GM12878 (cell line): ENCODE measurements at regions not wholly inside any gene's neighbourhood (a gene's known extent, or its start where the extent isn't known, plus 50 kb on each side); places are given as distances from the start of the nearest gene placed in this dataset.

Source experiments
- ATAC-seq: fragments of 200-7000 bp; cut with Tn5 transposase; 3 replicates; pipeline ENCODE4 v1.9.1; 2020; ENCODE audit warnings: mild to moderate bottlenecking, moderate library complexity
- BruUV-seq: library from RNA; stranded (reverse); fragments of 400-500 nt; replicated peaks from 2 replicates; lab custom pipeline; 2021; lab: Mats Ljungman, UMichigan
- CTCF ChIA-PET: fragments of 300-600 bp; sonication (Branson Sonifier 250); formaldehyde crosslinking; extraction: SDS; loops from one replicate; lab custom pipeline; 2021; ENCODE audit warnings: inconsistent platforms; lab: Yijun Ruan, JAX
- POLR2A ChIA-PET: fragments of 350-600 bp; formaldehyde crosslinking; extraction: SDS; loops from one replicate; lab custom pipeline; 2021; ENCODE audit warnings: inconsistent platforms; lab: Charles Lee
- RAD21 ChIA-PET: fragments of 300-600 bp; sonication (Branson Sonifier 250); formaldehyde crosslinking; loops from one replicate; lab custom pipeline; 2023; ENCODE audit warnings: antibody characterized with exemption; ENCODE audit not compliant: unreplicated experiment; lab: Charles Lee
- SMC1A ChIA-PET: fragments of 300-600 bp; sonication (Branson Sonifier 250); formaldehyde crosslinking; loops from one replicate; lab custom pipeline; 2023; ENCODE audit not compliant: unreplicated experiment, uncharacterized antibody; lab: Charles Lee
- DNase-seq: peaks from one replicate; pipeline ENCODE4 v3.0.0-alpha.2; 2011; ENCODE audit warnings: low read depth, low spot score
- FAIRE-seq: peaks from 3 replicates; lab custom pipeline; 2011; peaks lifted over from hg19 to GRCh38; lab: Jason Lieb, UNC
- H2AFZ ChIP-seq: 2 replicates; pipeline ENCODE4 v1.6.0; 2011; ENCODE audit warnings: low read depth, low read length, control low read depth; ENCODE audit not compliant: control insufficient read depth
- H3K27ac ChIP-seq: 2 replicates; pipeline ENCODE4 v1.5.1; 2011; ENCODE audit warnings: control low read depth; ENCODE audit not compliant: control insufficient read depth, insufficient read depth
- H3K27me3 ChIP-seq, 2 experiments: replicated peaks in 1 of 2; 2 replicates each; pipeline versions ENCODE4 v1.6.0 to v1.6.1; 2011; ENCODE audit warnings: low read length in 1 of 2; ENCODE audit not compliant: control insufficient read depth in 2 of 2, insufficient read depth in 2 of 2
- H3K36me3 ChIP-seq, 2 experiments: 2 replicates each; pipeline ENCODE4 v1.5.1; 2011; ENCODE audit warnings: low read length in 1 of 2; ENCODE audit not compliant: control insufficient read depth in 2 of 2, insufficient read depth in 2 of 2
- H3K4me1 ChIP-seq: 2 replicates; pipeline ENCODE4 v1.6.1; 2011; ENCODE audit warnings: mild to moderate bottlenecking, low read length, moderate library complexity, mixed read lengths; ENCODE audit not compliant: control insufficient read depth, insufficient read depth
- H3K4me2 ChIP-seq: 2 replicates; pipeline ENCODE4 v1.6.0; 2011; ENCODE audit warnings: control low read depth; ENCODE audit not compliant: control insufficient read depth, insufficient read depth
- H3K4me3 ChIP-seq: fragments of 200-600 bp; sonication (generic); 2 replicates; pipeline ENCODE4 v1.5.1; 2016
- H3K79me2 ChIP-seq: 2 replicates; pipeline ENCODE4 v1.6.0; 2011; ENCODE audit warnings: low read length; ENCODE audit not compliant: control insufficient read depth, insufficient read depth
- H3K9ac ChIP-seq: 2 replicates; pipeline ENCODE4 v1.8.0; 2011; ENCODE audit warnings: low read length, control low read depth, mixed read lengths; ENCODE audit not compliant: control insufficient read depth, insufficient read depth
- H3K9me3 ChIP-seq: replicated peaks from 3 replicates; pipeline ENCODE4 v1.5.1; 2011; ENCODE audit warnings: mild to moderate bottlenecking, low read length; ENCODE audit not compliant: control insufficient read depth, insufficient read depth
- H4K20me1 ChIP-seq: 2 replicates; pipeline ENCODE4 v1.6.0; 2011; ENCODE audit not compliant: control insufficient read depth, insufficient read depth
- CBX3 ChIP-seq: fragments of 200-600 bp; sonication (generic); IDR thresholded peaks from 2 replicates; pipeline ENCODE4 v1.6.1; 2016; ENCODE audit warnings: low read depth, borderline replicate concordance
- EED ChIP-seq: sonication (generic); IDR thresholded peaks from 2 replicates; pipeline ENCODE4 v1.6.1; 2016; ENCODE audit warnings: antibody characterized with exemption, low read depth
- IRF5 ChIP-seq: fragments of 450-650 bp; IDR thresholded peaks from 2 replicates; pipeline ENCODE4 v1.6.1; 2017; ENCODE audit warnings: borderline replicate concordance
- MYC ChIP-seq: IDR thresholded peaks from 2 replicates; pipeline ENCODE4 v1.6.1; 2011; ENCODE audit warnings: mild to moderate bottlenecking, low read length, moderate library complexity, inconsistent platforms; ENCODE audit not compliant: insufficient read depth, insufficient replicate concordance, insufficient read length, severe bottlenecking
- RAD51 ChIP-seq: fragments of 450-650 bp; IDR thresholded peaks from 2 replicates; pipeline ENCODE4 v1.6.1; 2016; ENCODE audit warnings: moderate library complexity, mild to moderate bottlenecking, inconsistent platforms
- SMC3 ChIP-seq: IDR thresholded peaks from 2 replicates; pipeline ENCODE4 v1.6.1; 2011; ENCODE audit warnings: low read length, improper control_type of control experiment, borderline replicate concordance
- WGBS: methylation state at CpG from one replicate; pipeline ENCODE4 v1.1.6; 2016; ENCODE audit warnings: low lambda C conversion rate; ENCODE audit not compliant: insufficient replicate concordance, insufficient coverage; ENCODE audit errors: missing lambda C conversion rate; 5-methylcytosine and 5-hydroxymethylcytosine counted together
- in situ Hi-C: fragments of 300-500 bp; cut with MboI; formaldehyde crosslinking; loops from 9 replicates; pipeline ENCODE4 v1.14.3; 2018; ENCODE audit warnings: mixed read lengths
- intact Hi-C: fragments of 100-400 bp; cut with micrococcal nuclease; formaldehyde crosslinking; loops from one replicate; pipeline ENCODE4 v1.14.2; 2022; ENCODE audit not compliant: unreplicated experiment
- TF ChIP-seq, protein P1 (sequence below), 3 experiments: IDR thresholded peaks in 2 of 3; conservative IDR thresholded peaks in 1 of 3; 2 replicates each; pipeline ENCODE4 v1.5.1; 2011; ENCODE audit warnings: low read depth in 3 of 3, low read length in 3 of 3, mild to moderate bottlenecking in 3 of 3, control low read depth in 2 of 3, moderate library complexity in 2 of 3, inconsistent platforms in 1 of 3, mixed read lengths in 1 of 3; ENCODE audit not compliant: control insufficient read depth in 2 of 3, insufficient read depth in 1 of 3; ENCODE audit errors: extremely low read depth in 1 of 3

DNA sequence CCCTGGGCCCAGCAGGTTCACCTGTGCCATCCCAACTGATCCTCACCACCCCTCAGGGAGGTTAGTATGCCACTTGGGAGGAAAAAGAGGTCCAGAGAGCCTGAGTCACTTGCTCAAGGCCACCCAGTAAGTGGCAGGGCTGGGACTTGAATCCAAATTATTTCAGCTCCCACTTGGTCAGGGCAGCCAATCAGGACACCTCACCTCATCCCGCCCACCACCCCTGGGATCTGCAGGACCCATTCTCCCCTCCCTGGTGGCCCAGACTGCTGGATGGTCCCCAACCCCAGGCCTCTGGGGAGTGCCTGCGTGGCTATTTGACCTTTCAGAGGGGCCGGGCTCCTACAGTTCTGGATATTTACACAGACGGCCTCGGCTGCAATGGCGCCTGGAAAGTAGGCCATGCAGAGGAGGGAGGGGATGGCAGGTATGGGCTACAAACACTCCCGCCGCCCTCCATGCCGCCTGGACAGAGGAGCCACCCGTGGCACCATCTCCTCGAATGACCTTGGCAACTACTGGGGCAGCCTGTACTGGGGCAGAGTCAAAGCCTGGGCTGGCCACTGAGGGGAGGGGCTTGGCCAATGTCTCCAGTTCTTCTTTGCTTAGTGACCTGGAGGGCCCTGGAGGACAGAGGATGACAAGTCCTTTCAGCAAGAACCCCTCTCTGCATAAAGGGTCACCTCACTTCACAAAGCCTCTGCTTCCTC, 153.6 kb upstream of the LINGO1 start:
- in situ Hi-C loops, result no loop called here
- FAIRE-seq (no peak), DNase-seq (no peak), ATAC-seq (no peak)
- intact Hi-C loops, result no loop called here
- Histone ChIP-seq H3K9ac (no peak overlapping the region), H3K9me3 (no peaks in the 10 kb centered on the region), H3K79me2 (no peaks in the 10 kb centered on the region), H2AFZ (no peak overlapping the region), H3K4me3 (no peak overlapping the region), H3K36me3 (no peaks in the 10 kb centered on the region), H3K4me2 (no peak overlapping the region), H4K20me1 (no peaks in the 10 kb centered on the region), H3K27ac (no peak overlapping the region), H3K27me3 (no peaks in the 10 kb centered on the region), H3K4me1 (no peaks in the 10 kb centered on the region)
- SMC1A ChIA-PET, result no interaction called here
- no TSS peak for BruUV-seq
- RAD21 ChIA-PET, result interaction anchor here (2.2 kb wide), 1 partner anchor 34 kb away, joined by 6 read pairs; no protein-coding TSS in a partner anchor
- CTCF ChIA-PET, result no interaction called here
- 19% methylated on average over 11 of the region's 11 CpGs for WGBS
- POLR2A ChIA-PET, result no interaction called here
- TF ChIP-seq MYC, result no peak

DNA sequence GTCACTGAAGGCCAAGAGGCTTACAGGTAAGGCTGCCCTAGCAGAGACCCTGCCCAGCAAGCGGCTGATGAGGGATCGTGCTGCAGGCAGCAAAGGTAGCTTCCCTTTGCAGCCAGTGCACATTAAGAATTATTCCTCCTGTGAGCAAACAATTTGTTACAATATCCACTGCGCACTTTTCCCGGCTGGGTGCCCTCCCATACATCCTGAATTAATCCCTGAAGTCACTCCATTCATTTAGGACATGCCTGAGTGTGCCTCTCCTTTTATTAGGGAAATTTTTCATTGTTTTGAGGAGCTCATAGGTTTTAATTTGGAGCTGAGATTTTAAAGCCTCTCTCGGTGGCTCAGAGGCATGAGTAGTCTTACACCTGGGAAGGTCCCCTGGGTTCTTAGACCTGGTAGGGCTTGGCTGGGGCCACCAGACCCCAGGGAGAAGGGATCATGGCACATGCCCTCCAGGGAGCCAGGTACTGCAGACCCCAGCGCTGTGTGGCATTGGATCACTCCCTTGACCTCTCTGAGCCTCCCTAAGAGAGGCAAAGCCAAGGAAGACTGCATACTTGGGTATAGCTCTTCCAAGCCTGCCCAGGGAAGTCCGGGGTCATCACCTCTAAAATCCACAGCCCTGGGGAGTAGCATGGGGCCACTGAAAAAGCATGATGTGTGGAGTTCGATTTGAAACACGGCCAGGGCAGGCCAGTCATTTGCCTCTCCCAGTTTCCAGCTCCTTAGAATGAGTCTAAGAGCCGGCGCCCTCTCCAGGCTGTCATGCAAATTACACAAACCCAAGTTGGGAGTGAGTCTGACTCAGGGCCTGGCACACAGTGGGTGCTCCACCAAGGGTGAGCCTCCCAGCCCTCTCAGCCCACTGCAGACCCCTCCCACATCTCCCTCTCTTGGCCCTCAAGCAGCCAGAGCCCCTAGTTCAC, 151.9 kb upstream of the LINGO1 start:
- no TSS peak for BruUV-seq
- Histone ChIP-seq H3K4me3 (no peak overlapping the region), H3K9me3 (no peaks in the 10 kb centered on the region; the same call in 2 of the 3 replicates), H2AFZ (no peak overlapping the region), H4K20me1 (no peaks in the 10 kb centered on the region), H3K4me1 (no peaks in the 10 kb centered on the region), H3K27me3 (no peaks in the 10 kb centered on the region), H3K36me3 (no peaks in the 10 kb centered on the region), H3K27ac (no peak overlapping the region), H3K79me2 (no peaks in the 10 kb centered on the region), H3K4me2 (no peak overlapping the region), H3K9ac (no peak overlapping the region)
- DNase-seq, result no peak
- CTCF ChIA-PET, result interaction anchor here (0.8 to 2.6 kb wide), 11 partner anchors 8 to 151 kb away, joined by 3 to 9 read pairs (median 6); partner anchors contain the start of gene LINGO1
- RAD21 ChIA-PET, result interaction anchor here (1.4 kb wide), 2 partner anchors 13 to 125 kb away, joined by 5 read pairs; no protein-coding TSS in a partner anchor
- SMC1A ChIA-PET, result interaction anchor here (0.7 to 0.8 kb wide), 2 partner anchors 13 to 123 kb away, joined by 3 read pairs; no protein-coding TSS in a partner anchor
- TF ChIP-seq IRF5, result no peak
- TF ChIP-seq RAD51, result no peak
- TF ChIP-seq, protein P1, sequence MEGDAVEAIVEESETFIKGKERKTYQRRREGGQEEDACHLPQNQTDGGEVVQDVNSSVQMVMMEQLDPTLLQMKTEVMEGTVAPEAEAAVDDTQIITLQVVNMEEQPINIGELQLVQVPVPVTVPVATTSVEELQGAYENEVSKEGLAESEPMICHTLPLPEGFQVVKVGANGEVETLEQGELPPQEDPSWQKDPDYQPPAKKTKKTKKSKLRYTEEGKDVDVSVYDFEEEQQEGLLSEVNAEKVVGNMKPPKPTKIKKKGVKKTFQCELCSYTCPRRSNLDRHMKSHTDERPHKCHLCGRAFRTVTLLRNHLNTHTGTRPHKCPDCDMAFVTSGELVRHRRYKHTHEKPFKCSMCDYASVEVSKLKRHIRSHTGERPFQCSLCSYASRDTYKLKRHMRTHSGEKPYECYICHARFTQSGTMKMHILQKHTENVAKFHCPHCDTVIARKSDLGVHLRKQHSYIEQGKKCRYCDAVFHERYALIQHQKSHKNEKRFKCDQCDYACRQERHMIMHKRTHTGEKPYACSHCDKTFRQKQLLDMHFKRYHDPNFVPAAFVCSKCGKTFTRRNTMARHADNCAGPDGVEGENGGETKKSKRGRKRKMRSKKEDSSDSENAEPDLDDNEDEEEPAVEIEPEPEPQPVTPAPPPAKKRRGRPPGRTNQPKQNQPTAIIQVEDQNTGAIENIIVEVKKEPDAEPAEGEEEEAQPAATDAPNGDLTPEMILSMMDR (IDR thresholded peaks at IDR 0.05 in 2 of 3, conservative IDR thresholded peaks at IDR 0.05 in 1 of 3; ENCODE audit: control insufficient read depth in 2 of 3, extremely low read depth in 1 of 3, insufficient read depth in 1 of 3, low read depth in 3 of 3, low read length in 3 of 3), result peak; percentile 30 to 46 (median 45); a peak in 4 of 6 replicates
- no peak for TF ChIP-seq EED
- TF ChIP-seq SMC3, result 0 out of 2 replicates have a peak, but pooled peaks have one; percentile 2
- no peak for TF ChIP-seq CBX3
- WGBS, result 20% methylated on average over 11 of the region's 11 CpGs
- in situ Hi-C loops (no loop called here), intact Hi-C loops (no loop called here)
- no peak for FAIRE-seq
- ATAC-seq, result peak; percentile 55; the same call in 2 of the 3 replicates
- POLR2A ChIA-PET, result no interaction called here
